ENCODE measurements at regions not wholly inside any gene's neighbourhood (a gene's known extent, or its start where the extent isn't known, plus 50 kb on each side); places are given as distances from the start of the nearest gene placed in this dataset.

DNA sequence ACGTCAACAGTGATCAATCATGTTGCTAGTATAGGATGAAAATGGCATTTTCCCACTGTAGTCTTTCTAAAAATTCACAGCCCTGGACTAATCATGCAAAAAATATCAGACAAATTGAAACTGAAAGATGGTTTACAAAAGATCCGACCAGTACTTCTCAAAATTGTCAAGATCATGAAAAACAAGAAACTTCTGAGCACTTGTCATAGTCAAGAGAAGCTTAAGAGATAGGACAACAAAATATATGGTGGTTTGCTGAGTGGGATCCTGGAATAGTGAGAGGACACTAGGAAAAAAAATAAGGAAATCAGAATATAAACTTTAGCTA, 101.1 kb downstream of the NAA11 start:
- TF ChIP-seq, protein P1, sequence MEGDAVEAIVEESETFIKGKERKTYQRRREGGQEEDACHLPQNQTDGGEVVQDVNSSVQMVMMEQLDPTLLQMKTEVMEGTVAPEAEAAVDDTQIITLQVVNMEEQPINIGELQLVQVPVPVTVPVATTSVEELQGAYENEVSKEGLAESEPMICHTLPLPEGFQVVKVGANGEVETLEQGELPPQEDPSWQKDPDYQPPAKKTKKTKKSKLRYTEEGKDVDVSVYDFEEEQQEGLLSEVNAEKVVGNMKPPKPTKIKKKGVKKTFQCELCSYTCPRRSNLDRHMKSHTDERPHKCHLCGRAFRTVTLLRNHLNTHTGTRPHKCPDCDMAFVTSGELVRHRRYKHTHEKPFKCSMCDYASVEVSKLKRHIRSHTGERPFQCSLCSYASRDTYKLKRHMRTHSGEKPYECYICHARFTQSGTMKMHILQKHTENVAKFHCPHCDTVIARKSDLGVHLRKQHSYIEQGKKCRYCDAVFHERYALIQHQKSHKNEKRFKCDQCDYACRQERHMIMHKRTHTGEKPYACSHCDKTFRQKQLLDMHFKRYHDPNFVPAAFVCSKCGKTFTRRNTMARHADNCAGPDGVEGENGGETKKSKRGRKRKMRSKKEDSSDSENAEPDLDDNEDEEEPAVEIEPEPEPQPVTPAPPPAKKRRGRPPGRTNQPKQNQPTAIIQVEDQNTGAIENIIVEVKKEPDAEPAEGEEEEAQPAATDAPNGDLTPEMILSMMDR (IDR thresholded peaks at IDR 0.05; ENCODE audit: poor library complexity, severe bottlenecking) = no peak
- TF ChIP-seq POLR2AphosphoS5 (IDR thresholded peaks at IDR 0.05) (no peak), RAD21 (conservative IDR thresholded peaks at IDR 0.05) (no peak), EZH2 (IDR thresholded peaks at IDR 0.05; ENCODE audit: borderline replicate concordance, insufficient read depth, low read length, poor library complexity, severe bottlenecking) (no peak), TAF1 (IDR thresholded peaks at IDR 0.05; ENCODE audit: low read depth) (no peak), REST (IDR thresholded peaks at IDR 0.05; ENCODE audit: borderline replicate concordance) (no peak), MXI1 (conservative IDR thresholded peaks at IDR 0.05; ENCODE audit: poor library complexity, severe bottlenecking) (no peak), SMC3 (conservative IDR thresholded peaks at IDR 0.05; ENCODE audit: poor library complexity) (no peak)
